ENCODE measurements at regions not wholly inside any gene's neighbourhood (a gene's known extent, or its start where the extent isn't known, plus 50 kb on each side); places are given as distances from the start of the nearest gene placed in this dataset.

GRCh38 chr5:174159327-174160114 lies 114.0 kb downstream of the NSG2 start:
- no peaks in the 10 kb centered on the region for H3K4me1 Mint-ChIP-seq (ENCODE audit: low read depth in 2 of 2)
- H3K27me3 Mint-ChIP-seq = peaks cover 3 to 23% of the 10 kb centered on the region in 2 donors
- peaks cover 5% of the 10 kb centered on the region for H3K36me3 Mint-ChIP-seq
- H3K4me3 Mint-ChIP-seq = no peak overlapping the region
- ATAC-seq (peak in 1 of 2 donors; percentile 43), DNase-seq (ENCODE audit: low spot score) (no peak)
- no peak overlapping the region for H3K27ac Mint-ChIP-seq
- peaks cover 4% of the 10 kb centered on the region for H3K9me3 Mint-ChIP-seq

GRCh38 chr5:174165406-174165805 lies 119.9 kb downstream of the NSG2 start:
- no peak for DNase-seq (ENCODE audit: low spot score)

GRCh38 chr5:174166231-174167079 lies 120.9 kb downstream of the NSG2 start:
- H3K4me3 Mint-ChIP-seq = no peak overlapping the region
- H3K36me3 Mint-ChIP-seq = no peaks in the 10 kb centered on the region
- no peak for ATAC-seq
- H3K27ac Mint-ChIP-seq = no peak overlapping the region
- H3K4me1 Mint-ChIP-seq (ENCODE audit: low read depth in 2 of 2) = no peaks in the 10 kb centered on the region
- peaks cover 2 to 11% of the 10 kb centered on the region in 2 donors for H3K27me3 Mint-ChIP-seq
- no peak for DNase-seq (ENCODE audit: low spot score)
- peaks cover 6% of the 10 kb centered on the region for H3K9me3 Mint-ChIP-seq

More at GRCh38 chr5:174165406-174165805, 119.9 kb downstream of the NSG2 start:
- peaks cover 5 to 11% of the 10 kb centered on the region in 2 donors for H3K27me3 Mint-ChIP-seq
- no peak overlapping the region for H3K4me3 Mint-ChIP-seq
- H3K9me3 Mint-ChIP-seq = peaks cover 6% of the 10 kb centered on the region
- ATAC-seq = no peak
- no peak overlapping the region for H3K27ac Mint-ChIP-seq
- no peaks in the 10 kb centered on the region for H3K4me1 Mint-ChIP-seq (ENCODE audit: low read depth in 2 of 2)
- no peaks in the 10 kb centered on the region for H3K36me3 Mint-ChIP-seq

GRCh38 chr5:174167080-174167910 lies 121.8 kb downstream of the NSG2 start:
- H3K4me3 Mint-ChIP-seq = no peak overlapping the region
- ATAC-seq = no peak
- H3K36me3 Mint-ChIP-seq = no peaks in the 10 kb centered on the region
- H3K4me1 Mint-ChIP-seq (ENCODE audit: low read depth in 2 of 2) = no peaks in the 10 kb centered on the region
- H3K9me3 Mint-ChIP-seq = peaks cover 6% of the 10 kb centered on the region
- H3K27ac Mint-ChIP-seq = no peak overlapping the region
- no peak for DNase-seq (ENCODE audit: low spot score)
- H3K27me3 Mint-ChIP-seq = peaks cover 2 to 11% of the 10 kb centered on the region in 2 donors

GRCh38 chr5:174172152-174172551 lies 126.6 kb downstream of the NSG2 start:
- no peak overlapping the region for H3K4me3 Mint-ChIP-seq
- no peaks in the 10 kb centered on the region for H3K9me3 Mint-ChIP-seq

GRCh38 chr5:174172566-174172965 lies 127.1 kb downstream of the NSG2 start:
- Mint-ChIP-seq H3K27ac (no peak overlapping the region), H3K27me3 (peaks cover 7 to 18% of the 10 kb centered on the region in 2 donors), H3K36me3 (no peaks in the 10 kb centered on the region), H3K4me3 (no peak overlapping the region), H3K9me3 (no peaks in the 10 kb centered on the region), H3K4me1 (ENCODE audit: low read depth in 2 of 2) (no peaks in the 10 kb centered on the region)
- DNase-seq (ENCODE audit: low spot score) (no peak), ATAC-seq (peak in 1 of 2 donors; percentile 11)

More at GRCh38 chr5:174172152-174172551, 126.6 kb downstream of the NSG2 start:
- Mint-ChIP-seq H3K27ac (no peak overlapping the region), H3K27me3 (peaks cover 7 to 16% of the 10 kb centered on the region in 2 donors), H3K36me3 (no peaks in the 10 kb centered on the region), H3K4me1 (ENCODE audit: low read depth in 2 of 2) (no peaks in the 10 kb centered on the region)
- ATAC-seq (no peak), DNase-seq (ENCODE audit: low spot score) (no peak)

GRCh38 chr5:174173766-174174165 lies 128.3 kb downstream of the NSG2 start:
- Mint-ChIP-seq H3K9me3 (no peaks in the 10 kb centered on the region), H3K27me3 (peaks cover 13 to 29% of the 10 kb centered on the region in 2 donors), H3K27ac (no peak overlapping the region), H3K4me3 (no peak overlapping the region), H3K4me1 (ENCODE audit: low read depth in 2 of 2) (no peaks in the 10 kb centered on the region), H3K36me3 (no peaks in the 10 kb centered on the region)
- ATAC-seq (no peak), DNase-seq (ENCODE audit: low spot score) (no peak)

- Mint-ChIP-seq H3K9me3 (no peaks in the 10 kb centered on the region), H3K4me1 (ENCODE audit: low read depth in 2 of 2) (no peaks in the 10 kb centered on the region), H3K36me3 (no peaks in the 10 kb centered on the region), H3K4me3 (no peak overlapping the region), H3K27ac (no peak overlapping the region), H3K27me3 (peaks cover 13 to 29% of the 10 kb centered on the region in 2 donors)
- DNase-seq (ENCODE audit: low spot score) (no peak), ATAC-seq (no peak)
Measured at GRCh38 chr5:174175716-174176268, 130.3 kb downstream of the NSG2 start.

GRCh38 chr5:174176511-174176910 lies 131.0 kb downstream of the NSG2 start:
- Mint-ChIP-seq H3K9me3 (no peaks in the 10 kb centered on the region), H3K27me3 (peaks cover 13 to 36% of the 10 kb centered on the region in 2 donors), H3K4me1 (ENCODE audit: low read depth in 2 of 2) (no peaks in the 10 kb centered on the region), H3K27ac (no peak overlapping the region), H3K36me3 (no peaks in the 10 kb centered on the region), H3K4me3 (no peak overlapping the region)
- ATAC-seq (no peak), DNase-seq (ENCODE audit: low spot score) (no peak)

- H3K4me3 Mint-ChIP-seq = no peak overlapping the region
- no peaks in the 10 kb centered on the region for H3K4me1 Mint-ChIP-seq (ENCODE audit: low read depth in 2 of 2)
- no peaks in the 10 kb centered on the region for H3K36me3 Mint-ChIP-seq
- peaks cover 13 to 37% of the 10 kb centered on the region in 2 donors for H3K27me3 Mint-ChIP-seq
- H3K27ac Mint-ChIP-seq = no peak overlapping the region
- no peak for DNase-seq (ENCODE audit: low spot score)
- no peaks in the 10 kb centered on the region for H3K9me3 Mint-ChIP-seq
- no peak for ATAC-seq
Measured at GRCh38 chr5:174177531-174177930, 132.0 kb downstream of the NSG2 start.

- H3K4me1 Mint-ChIP-seq (ENCODE audit: low read depth in 2 of 2) = no peaks in the 10 kb centered on the region
- peaks cover 13 to 37% of the 10 kb centered on the region in 2 donors for H3K27me3 Mint-ChIP-seq
- DNase-seq (ENCODE audit: low spot score) (no peak), ATAC-seq (no peak)
- H3K4me3 Mint-ChIP-seq = no peak overlapping the region
- no peaks in the 10 kb centered on the region for H3K36me3 Mint-ChIP-seq
- H3K9me3 Mint-ChIP-seq = no peaks in the 10 kb centered on the region
- H3K27ac Mint-ChIP-seq = no peak overlapping the region
Measured at GRCh38 chr5:174177976-174178605, 132.6 kb downstream of the NSG2 start.

GRCh38 chr5:174180639-174181038 lies 135.1 kb downstream of the NSG2 start:
- Mint-ChIP-seq H3K27me3 (peaks cover 10 to 25% of the 10 kb centered on the region in 2 donors), H3K4me3 (no peak overlapping the region), H3K4me1 (ENCODE audit: low read depth in 2 of 2) (no peaks in the 10 kb centered on the region), H3K36me3 (no peaks in the 10 kb centered on the region), H3K27ac (no peak overlapping the region), H3K9me3 (no peaks in the 10 kb centered on the region)
- no peak for ATAC-seq
- DNase-seq (ENCODE audit: low spot score) = no peak

- H3K27ac Mint-ChIP-seq = no peak overlapping the region
Measured at GRCh38 chr5:174182111-174182510, 136.6 kb downstream of the NSG2 start.

More at GRCh38 chr5:174182111-174182510, 136.6 kb downstream of the NSG2 start:
- Mint-ChIP-seq H3K27me3 (peaks cover 11 to 21% of the 10 kb centered on the region in 2 donors), H3K36me3 (no peaks in the 10 kb centered on the region), H3K4me3 (no peak overlapping the region), H3K4me1 (ENCODE audit: low read depth in 2 of 2) (no peaks in the 10 kb centered on the region), H3K9me3 (no peaks in the 10 kb centered on the region)
- DNase-seq (ENCODE audit: low spot score) = no peak
- ATAC-seq = no peak
